GM12875 (cell line): ENCODE measurements at regions not wholly inside any gene's neighbourhood (a gene's known extent, or its start where the extent isn't known, plus 50 kb on each side); places are given as distances from the start of the nearest gene placed in this dataset.

Experiments
- H3K4me3 ChIP-seq: one replicate; pipeline ENCODE4 v1.5.1; 2011; ENCODE audit warnings: low read depth, low read length, control low read depth
- TF ChIP-seq, protein P1 (sequence below): IDR thresholded peaks from 2 replicates; pipeline ENCODE4 v1.5.1; 2011; ENCODE audit warnings: low read depth, mild to moderate bottlenecking, control low read depth, inconsistent platforms, low read length, moderate library complexity, borderline replicate concordance; ENCODE audit not compliant: insufficient read depth

- TF ChIP-seq, protein P1, sequence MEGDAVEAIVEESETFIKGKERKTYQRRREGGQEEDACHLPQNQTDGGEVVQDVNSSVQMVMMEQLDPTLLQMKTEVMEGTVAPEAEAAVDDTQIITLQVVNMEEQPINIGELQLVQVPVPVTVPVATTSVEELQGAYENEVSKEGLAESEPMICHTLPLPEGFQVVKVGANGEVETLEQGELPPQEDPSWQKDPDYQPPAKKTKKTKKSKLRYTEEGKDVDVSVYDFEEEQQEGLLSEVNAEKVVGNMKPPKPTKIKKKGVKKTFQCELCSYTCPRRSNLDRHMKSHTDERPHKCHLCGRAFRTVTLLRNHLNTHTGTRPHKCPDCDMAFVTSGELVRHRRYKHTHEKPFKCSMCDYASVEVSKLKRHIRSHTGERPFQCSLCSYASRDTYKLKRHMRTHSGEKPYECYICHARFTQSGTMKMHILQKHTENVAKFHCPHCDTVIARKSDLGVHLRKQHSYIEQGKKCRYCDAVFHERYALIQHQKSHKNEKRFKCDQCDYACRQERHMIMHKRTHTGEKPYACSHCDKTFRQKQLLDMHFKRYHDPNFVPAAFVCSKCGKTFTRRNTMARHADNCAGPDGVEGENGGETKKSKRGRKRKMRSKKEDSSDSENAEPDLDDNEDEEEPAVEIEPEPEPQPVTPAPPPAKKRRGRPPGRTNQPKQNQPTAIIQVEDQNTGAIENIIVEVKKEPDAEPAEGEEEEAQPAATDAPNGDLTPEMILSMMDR, result no peak
- H3K4me3 ChIP-seq, result no peak overlapping the region
Measured at GRCh38 chr12:111171345-111171744, 197.6 kb downstream of the PHETA1 start.

DNA sequence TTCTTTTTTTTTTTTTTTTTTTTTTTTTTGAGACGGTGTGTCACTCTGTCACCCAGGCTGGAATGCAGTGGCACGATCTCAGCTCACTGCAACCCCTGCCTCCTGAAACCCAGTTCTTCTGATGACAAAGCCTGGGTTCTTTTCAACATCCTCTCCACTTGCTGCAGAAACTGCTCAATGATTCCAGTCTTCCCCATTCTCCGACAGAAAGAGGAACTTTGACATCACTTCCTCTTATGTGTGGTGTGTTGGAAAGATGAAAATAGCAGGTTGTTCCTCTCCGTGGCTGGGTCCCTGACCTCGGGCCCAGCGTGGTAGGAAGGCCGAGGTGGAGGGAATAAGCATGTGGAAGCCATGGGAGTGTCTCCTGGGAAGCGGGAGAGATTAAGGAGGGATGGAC, 198.4 kb downstream of the PHETA1 start:
- TF ChIP-seq, protein P1, result no peak
- no peak overlapping the region for H3K4me3 ChIP-seq

DNA sequence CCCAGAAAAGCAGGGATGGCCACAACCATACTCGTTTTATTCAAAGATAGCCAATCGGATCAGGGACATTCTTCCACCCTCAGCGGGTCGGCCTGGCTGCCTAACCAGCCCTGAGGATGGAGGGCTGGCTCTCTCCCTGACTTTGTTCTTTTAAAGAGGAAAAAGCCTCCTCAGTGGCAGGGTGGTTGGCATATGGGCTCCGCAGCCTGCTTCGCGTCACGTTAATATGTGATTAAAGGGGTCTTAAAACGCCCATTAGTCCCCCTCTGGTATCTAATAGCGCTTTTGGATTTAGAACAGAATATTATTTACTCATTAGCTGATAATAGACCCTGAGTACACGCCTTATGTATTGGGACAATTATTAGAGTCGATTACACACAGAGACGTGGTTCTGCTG, 199.4 kb downstream of the PHETA1 start:
- no peak overlapping the region for H3K4me3 ChIP-seq
- TF ChIP-seq, protein P1, result no peak

- no peak overlapping the region for H3K4me3 ChIP-seq
- TF ChIP-seq, protein P1, result no peak
Measured at GRCh38 chr12:111169032-111169431, 199.9 kb downstream of the PHETA1 start.

GRCh38 chr12:111168009-111168900, 200.6 kb downstream of the PHETA1 start:
- TF ChIP-seq, protein P1, result no peak
- no peak overlapping the region for H3K4me3 ChIP-seq

GRCh38 chr12:111166779-111167540, 201.9 kb downstream of the PHETA1 start:
- no peak overlapping the region for H3K4me3 ChIP-seq
- TF ChIP-seq, protein P1, result no peak
